H9 (cell line): ENCODE measurements at regions not wholly inside any gene's neighbourhood (a gene's known extent, or its start where the extent isn't known, plus 50 kb on each side); places are given as distances from the start of the nearest gene placed in this dataset.

Source experiments
- DNase-seq: peaks from one replicate; pipeline ENCODE4 v3.0.0-alpha.2; 2017
- H2AFZ ChIP-seq: one replicate; pipeline ENCODE4 v1.6.1; 2013; ENCODE audit warnings: mild to moderate bottlenecking, low read length, control low read depth, moderate library complexity
- H2AK5ac ChIP-seq: 2 replicates; pipeline ENCODE4 v1.6.1; 2013; ENCODE audit warnings: low read length, control low read depth, mixed read lengths; ENCODE audit not compliant: insufficient read length
- H2BK120ac ChIP-seq: one replicate; pipeline ENCODE4 v1.6.1; 2013; ENCODE audit warnings: low read depth, mild to moderate bottlenecking, low read length, control low read depth, inconsistent platforms; ENCODE audit not compliant: poor library complexity, severe bottlenecking
- H2BK12ac ChIP-seq: 2 replicates; pipeline ENCODE4 v1.6.1; 2013; ENCODE audit warnings: low read length, control low read depth, mixed read lengths, low read depth; ENCODE audit not compliant: insufficient read length
- H2BK15ac ChIP-seq: 2 replicates; pipeline ENCODE4 v1.6.1; 2013; ENCODE audit warnings: low read depth, low read length, control low read depth
- H2BK20ac ChIP-seq: one replicate; pipeline ENCODE4 v1.6.1; 2013; ENCODE audit warnings: low read depth, mild to moderate bottlenecking, low read length, control low read depth, inconsistent platforms; ENCODE audit not compliant: poor library complexity, severe bottlenecking
- H2BK5ac ChIP-seq: 2 replicates; pipeline ENCODE4 v1.6.1; 2013; ENCODE audit warnings: low read length, control low read depth, mixed read lengths; ENCODE audit not compliant: insufficient read length
- H3K14ac ChIP-seq: 2 replicates; pipeline ENCODE4 v1.6.1; 2013; ENCODE audit warnings: low read length, control low read depth; ENCODE audit not compliant: insufficient read depth
- H3K18ac ChIP-seq: 2 replicates; pipeline ENCODE4 v1.6.1; 2013; ENCODE audit warnings: low read depth, mild to moderate bottlenecking, mixed read lengths, low read length, control low read depth; ENCODE audit not compliant: insufficient read length
- H3K23ac ChIP-seq: 2 replicates; pipeline ENCODE4 v1.6.1; 2013; ENCODE audit warnings: low read length, control low read depth, mixed read lengths, low read depth; ENCODE audit not compliant: insufficient read length
- H3K23me2 ChIP-seq: 2 replicates; pipeline ENCODE4 v1.6.1; 2013; ENCODE audit warnings: low read depth, mild to moderate bottlenecking, mixed read lengths, low read length, control low read depth; ENCODE audit not compliant: insufficient read length, poor library complexity, severe bottlenecking
- H3K27ac ChIP-seq: 2 replicates; pipeline ENCODE4 v1.5.1; 2013; ENCODE audit warnings: low read length, control low read depth, mixed read lengths, low read depth; ENCODE audit not compliant: insufficient read length
- H3K27me3 ChIP-seq: 2 replicates; pipeline ENCODE4 v1.6.1; 2013; ENCODE audit warnings: low read length, control low read depth, inconsistent platforms; ENCODE audit not compliant: insufficient read depth
- H3K4ac ChIP-seq: 2 replicates; pipeline ENCODE4 v1.6.1; 2013; ENCODE audit warnings: low read depth, mild to moderate bottlenecking, control low read depth, inconsistent platforms, low read length, moderate library complexity
- H3K4me1 ChIP-seq: 2 replicates; pipeline ENCODE4 v1.6.1; 2013; ENCODE audit warnings: low read length, control low read depth, inconsistent platforms; ENCODE audit not compliant: insufficient read depth
- H3K4me2 ChIP-seq: 2 replicates; pipeline ENCODE4 v1.6.1; 2013; ENCODE audit warnings: low read length, control low read depth, mixed read lengths; ENCODE audit not compliant: insufficient read length, insufficient read depth
- H3K56ac ChIP-seq: 2 replicates; pipeline ENCODE4 v1.6.1; 2013; ENCODE audit warnings: low read depth, mild to moderate bottlenecking, mixed read lengths, low read length, control low read depth; ENCODE audit not compliant: insufficient read length
- H3K79me1 ChIP-seq: 2 replicates; pipeline ENCODE4 v1.6.1; 2013; ENCODE audit warnings: low read depth, mild to moderate bottlenecking, moderate library complexity, low read length, control low read depth, inconsistent platforms; ENCODE audit not compliant: insufficient read depth, poor library complexity, severe bottlenecking
- H3K79me2 ChIP-seq: 2 replicates; pipeline ENCODE4 v1.6.1; 2013; ENCODE audit warnings: low read length, control low read depth, inconsistent platforms; ENCODE audit not compliant: insufficient read depth
- H3K9ac ChIP-seq: 2 replicates; pipeline ENCODE4 v1.6.1; 2013; ENCODE audit warnings: low read length, control low read depth, mixed read lengths; ENCODE audit not compliant: insufficient read length; ENCODE audit errors: extremely low read depth
- H3K9me3 ChIP-seq: one replicate; pipeline ENCODE4 v1.6.1; 2013; ENCODE audit warnings: low read depth, low read length, inconsistent platforms; ENCODE audit not compliant: control insufficient read depth
- H3T11ph ChIP-seq: one replicate; pipeline ENCODE4 v1.6.1; 2013; ENCODE audit warnings: mild to moderate bottlenecking, low read length, control low read depth, inconsistent platforms
- H4K20me1 ChIP-seq: one replicate; pipeline ENCODE4 v1.6.1; 2013; ENCODE audit not compliant: control insufficient read depth, insufficient read length, insufficient read depth
- H4K5ac ChIP-seq: 2 replicates; pipeline ENCODE4 v1.6.1; 2013; ENCODE audit warnings: low read depth, mild to moderate bottlenecking, mixed read lengths, low read length, control low read depth; ENCODE audit not compliant: insufficient read length
- H4K8ac ChIP-seq: replicated peaks from 2 replicates; pipeline ENCODE4 v1.6.1; 2013; ENCODE audit warnings: low read length, control low read depth, mixed read lengths, low read depth; ENCODE audit not compliant: insufficient read length
- H4K91ac ChIP-seq: 2 replicates; pipeline ENCODE4 v1.6.1; 2013; ENCODE audit warnings: low read depth, mild to moderate bottlenecking, moderate library complexity, mixed read lengths, low read length, control low read depth; ENCODE audit not compliant: insufficient read length
- H3K27ac Mint-ChIP-seq, 3 experiments: 2 replicates in 2 of 3; 3 replicates in 1 of 3; pipeline ENCODE4 v1.8.0; 2020 to 2021; ENCODE audit warnings: mixed read lengths in 3 of 3, mild to moderate bottlenecking in 1 of 3, moderate library complexity in 1 of 3
- H3K27me3 Mint-ChIP-seq: 2 replicates; pipeline ENCODE4 v1.8.0; 2021; ENCODE audit warnings: low read depth, mild to moderate bottlenecking, moderate library complexity, mixed read lengths
- H3K36me3 Mint-ChIP-seq, 3 experiments: 2 replicates in 2 of 3; 3 replicates in 1 of 3; pipeline ENCODE4 v1.8.0; 2020 to 2021; ENCODE audit warnings: low read depth in 3 of 3, mixed read lengths in 3 of 3; ENCODE audit not compliant: insufficient read depth in 1 of 3
- H3K4me1 Mint-ChIP-seq, 2 experiments: 2 replicates each; pipeline ENCODE4 v1.8.0; 2020; ENCODE audit warnings: mixed read lengths in 2 of 2
- H3K4me3 Mint-ChIP-seq, 2 experiments: 2 replicates in 1 of 2; 3 replicates in 1 of 2; pipeline ENCODE4 v1.8.0; 2020 to 2021; ENCODE audit warnings: mild to moderate bottlenecking in 2 of 2, mixed read lengths in 2 of 2, moderate library complexity in 1 of 2
- H3K9me3 Mint-ChIP-seq, 2 experiments: 2 replicates in 1 of 2; 3 replicates in 1 of 2; pipeline ENCODE4 v1.8.0; 2020; ENCODE audit warnings: mild to moderate bottlenecking in 2 of 2, mixed read lengths in 2 of 2, moderate library complexity in 1 of 2
- TF ChIP-seq, protein P1 (sequence below): fragments of 200-600 bp; sonication (generic); conservative IDR thresholded peaks from 3 replicates; pipeline ENCODE4 v1.8.0; 2021; ENCODE audit warnings: antibody characterized with exemption, mild to moderate bottlenecking

DNA sequence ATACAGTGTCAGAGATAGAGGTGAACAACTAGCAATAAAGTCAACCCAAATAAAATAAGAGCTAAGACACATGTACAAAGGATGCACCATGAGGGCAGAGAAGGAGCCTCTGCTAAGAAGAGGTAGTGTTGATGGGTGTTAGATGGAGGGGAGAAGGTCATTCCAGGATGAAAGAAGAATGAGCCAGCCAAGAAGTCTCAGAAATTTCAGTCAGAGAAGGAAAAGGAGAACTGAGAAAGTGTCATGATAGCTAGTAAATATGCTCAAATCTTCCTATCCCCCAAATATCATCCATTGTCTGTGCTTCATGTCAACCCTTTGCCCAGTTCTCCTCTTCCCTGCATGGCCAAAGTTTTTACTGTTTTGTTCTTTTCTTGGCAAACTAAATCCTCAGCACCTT lies 225.2 kb upstream of the BTG1 start:
- H2AFZ ChIP-seq, result no peak overlapping the region

More for the DNA sequence above, 225.2 kb upstream of the BTG1 start:
- Mint-ChIP-seq H3K4me3 (no peak overlapping the region), H3K4me1 (no peaks in the 10 kb centered on the region), H3K9me3 (no peaks in the 10 kb centered on the region), H3K36me3 (no peaks in the 10 kb centered on the region), H3K27ac (no peak overlapping the region), H3K27me3 (no peaks in the 10 kb centered on the region; the same call in 1 of the 2 replicates)
- H4K20me1 ChIP-seq, result no peaks in the 10 kb centered on the region
- H3K56ac ChIP-seq, result no peak overlapping the region
- no peak overlapping the region for H3K4ac ChIP-seq
- H3T11ph ChIP-seq, result no peak overlapping the region
- H2BK15ac ChIP-seq, result no peak overlapping the region
- H4K8ac ChIP-seq, result no peak overlapping the region
- H4K5ac ChIP-seq, result no peak overlapping the region
- no peak overlapping the region for H2AK5ac ChIP-seq
- no peak overlapping the region for H3K9ac ChIP-seq
- no peaks in the 10 kb centered on the region for H3K4me1 ChIP-seq
- no peaks in the 10 kb centered on the region for H3K9me3 ChIP-seq
- no peak overlapping the region for H3K27ac ChIP-seq
- H3K14ac ChIP-seq, result no peak overlapping the region
- no peaks in the 10 kb centered on the region for H3K79me1 ChIP-seq
- H2BK12ac ChIP-seq, result no peak overlapping the region
- DNase-seq, result no peak
- no peak overlapping the region for H3K18ac ChIP-seq
- H2BK120ac ChIP-seq, result no peak overlapping the region
- no peak overlapping the region for H2BK5ac ChIP-seq
- H3K23ac ChIP-seq, result no peak overlapping the region
- no peak overlapping the region for H3K4me2 ChIP-seq
- no peaks in the 10 kb centered on the region for H3K23me2 ChIP-seq
- H2BK20ac ChIP-seq, result no peak overlapping the region
- H4K91ac ChIP-seq, result no peak overlapping the region
- TF ChIP-seq, protein P1, sequence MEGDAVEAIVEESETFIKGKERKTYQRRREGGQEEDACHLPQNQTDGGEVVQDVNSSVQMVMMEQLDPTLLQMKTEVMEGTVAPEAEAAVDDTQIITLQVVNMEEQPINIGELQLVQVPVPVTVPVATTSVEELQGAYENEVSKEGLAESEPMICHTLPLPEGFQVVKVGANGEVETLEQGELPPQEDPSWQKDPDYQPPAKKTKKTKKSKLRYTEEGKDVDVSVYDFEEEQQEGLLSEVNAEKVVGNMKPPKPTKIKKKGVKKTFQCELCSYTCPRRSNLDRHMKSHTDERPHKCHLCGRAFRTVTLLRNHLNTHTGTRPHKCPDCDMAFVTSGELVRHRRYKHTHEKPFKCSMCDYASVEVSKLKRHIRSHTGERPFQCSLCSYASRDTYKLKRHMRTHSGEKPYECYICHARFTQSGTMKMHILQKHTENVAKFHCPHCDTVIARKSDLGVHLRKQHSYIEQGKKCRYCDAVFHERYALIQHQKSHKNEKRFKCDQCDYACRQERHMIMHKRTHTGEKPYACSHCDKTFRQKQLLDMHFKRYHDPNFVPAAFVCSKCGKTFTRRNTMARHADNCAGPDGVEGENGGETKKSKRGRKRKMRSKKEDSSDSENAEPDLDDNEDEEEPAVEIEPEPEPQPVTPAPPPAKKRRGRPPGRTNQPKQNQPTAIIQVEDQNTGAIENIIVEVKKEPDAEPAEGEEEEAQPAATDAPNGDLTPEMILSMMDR, result no peak
- no peaks in the 10 kb centered on the region for H3K27me3 ChIP-seq
- no peaks in the 10 kb centered on the region for H3K79me2 ChIP-seq
